ENCODE measurements at regions not wholly inside any gene's neighbourhood (a gene's known extent, or its start where the extent isn't known, plus 50 kb on each side); places are given as distances from the start of the nearest gene placed in this dataset.

- no peak for DNase-seq
These were observed 218.5 kb upstream of the E2F8 start for GRCh38 chr11:19459240-19459639.

GRCh38 chr11:19458721-19459120 lies 218.0 kb upstream of the E2F8 start:
- DNase-seq = no peak

- no peak for DNase-seq
These were observed 217.5 kb upstream of the E2F8 start for GRCh38 chr11:19458231-19458630.

GRCh38 chr11:19455731-19456130 lies 215.0 kb upstream of the E2F8 start:
- no peak for DNase-seq

- no peak for DNase-seq
These were observed 213.0 kb upstream of the E2F8 start for GRCh38 chr11:19453651-19454257.

GRCh38 chr11:19451609-19452008 lies 210.9 kb upstream of the E2F8 start:
- no peak for DNase-seq

GRCh38 chr11:19450282-19450681 lies 209.5 kb upstream of the E2F8 start:
- DNase-seq = no peak

- DNase-seq = no peak
These were observed 207.9 kb upstream of the E2F8 start for GRCh38 chr11:19448651-19449050.

- no peak for DNase-seq
These were observed 206.4 kb upstream of the E2F8 start for GRCh38 chr11:19447150-19447566.

GRCh38 chr11:19445771-19446170 lies 205.0 kb upstream of the E2F8 start:
- DNase-seq = no peak

- DNase-seq = no peak
These were observed 203.5 kb upstream of the E2F8 start for GRCh38 chr11:19444231-19444630.

- DNase-seq = no peak
These were observed 201.8 kb upstream of the E2F8 start for GRCh38 chr11:19442554-19442910.

- DNase-seq = no peak
These were observed 201.2 kb upstream of the E2F8 start for GRCh38 chr11:19441752-19442553.

- no peak for DNase-seq
These were observed 200.5 kb upstream of the E2F8 start for GRCh38 chr11:19441288-19441687.

- no peak for DNase-seq
These were observed 197.0 kb upstream of the E2F8 start for GRCh38 chr11:19437760-19438159.

GRCh38 chr11:19436932-19437331 lies 196.2 kb upstream of the E2F8 start:
- DNase-seq = no peak

- no peak for DNase-seq
These were observed 194.7 kb upstream of the E2F8 start for GRCh38 chr11:19435306-19435989.

GRCh38 chr11:19433791-19434190 lies 193.0 kb upstream of the E2F8 start:
- no peak for DNase-seq

- DNase-seq = no peak
These were observed 192.6 kb upstream of the E2F8 start for GRCh38 chr11:19433367-19433766.

- no peak for DNase-seq
These were observed 191.8 kb upstream of the E2F8 start for GRCh38 chr11:19432370-19433061.

GRCh38 chr11:19430754-19431398 lies 190.1 kb upstream of the E2F8 start:
- DNase-seq = no peak

GRCh38 chr11:19430346-19430745 lies 189.6 kb upstream of the E2F8 start:
- DNase-seq = no peak

Measured in inflammatory macrophage treated with lipopolysaccharide for 1 hour (primary cell).